ENCODE measurements at regions not wholly inside any gene's neighbourhood (a gene's known extent, or its start where the extent isn't known, plus 50 kb on each side); places are given as distances from the start of the nearest gene placed in this dataset.
A peak's percentile ranks its signal among the peaks of the same experiment; 100 is the strongest.
"Not testable (repeated sequence)": the region's sequence is repeated elsewhere in the genome, so short reads cannot be mapped to it uniquely, and the experiment has no call there.

DNA sequence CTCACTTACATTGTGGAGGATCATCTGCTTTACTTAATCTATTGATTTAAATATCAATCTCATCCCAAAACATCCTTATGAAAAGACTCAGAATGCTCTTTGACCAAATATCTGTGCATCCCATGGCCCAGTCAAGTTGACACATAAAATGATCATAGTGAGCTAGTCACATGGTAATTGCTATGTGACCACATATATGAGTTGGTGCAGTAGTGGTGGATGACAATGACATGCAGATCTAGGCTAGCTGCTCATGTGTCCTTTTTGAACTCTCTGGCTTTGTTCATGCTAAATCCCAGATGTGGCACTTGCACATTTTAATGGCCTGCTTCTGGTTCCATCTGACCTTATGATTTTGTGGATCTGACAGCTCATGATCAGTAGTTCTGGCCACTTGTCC lies 156.2 kb downstream of the NFKBIZ start:
- Mint-ChIP-seq H3K36me3 (ENCODE audit: low read depth) (peaks cover 5% of the 10 kb centered on the region), H3K4me1 (ENCODE audit: low read depth) (peaks cover 20% of the 10 kb centered on the region), H3K9me3 (ENCODE audit: low read depth) (peaks cover 12% of the 10 kb centered on the region), H3K4me3 (ENCODE audit: unreplicated experiment) (no peak overlapping the region), H3K27ac (ENCODE audit: unreplicated experiment) (no peak overlapping the region), H3K27me3 (ENCODE audit: low read depth) (no peaks in the 10 kb centered on the region)
- TF ChIP-seq CTCF (IDR thresholded peaks at IDR 0.05) = no peak
- DNase-seq (ENCODE audit: low spot score) = no peak

GRCh38 chr3:102006812-102007485 lies 157.6 kb downstream of the NFKBIZ start:
- H3K27me3 Mint-ChIP-seq (ENCODE audit: low read depth) = no peaks in the 10 kb centered on the region
- no peak overlapping the region for H3K4me3 Mint-ChIP-seq (ENCODE audit: unreplicated experiment)
- TF ChIP-seq CTCF (IDR thresholded peaks at IDR 0.05) = no peak
- H3K9me3 Mint-ChIP-seq (ENCODE audit: low read depth) = peaks cover 16% of the 10 kb centered on the region
- H3K27ac Mint-ChIP-seq (ENCODE audit: unreplicated experiment) = peak overlapping the region; percentile 82
- H3K4me1 Mint-ChIP-seq (ENCODE audit: low read depth) = peaks cover 20% of the 10 kb centered on the region
- H3K36me3 Mint-ChIP-seq (ENCODE audit: low read depth) = peaks cover 9% of the 10 kb centered on the region
- DNase-seq (ENCODE audit: low spot score) = no peak

DNA sequence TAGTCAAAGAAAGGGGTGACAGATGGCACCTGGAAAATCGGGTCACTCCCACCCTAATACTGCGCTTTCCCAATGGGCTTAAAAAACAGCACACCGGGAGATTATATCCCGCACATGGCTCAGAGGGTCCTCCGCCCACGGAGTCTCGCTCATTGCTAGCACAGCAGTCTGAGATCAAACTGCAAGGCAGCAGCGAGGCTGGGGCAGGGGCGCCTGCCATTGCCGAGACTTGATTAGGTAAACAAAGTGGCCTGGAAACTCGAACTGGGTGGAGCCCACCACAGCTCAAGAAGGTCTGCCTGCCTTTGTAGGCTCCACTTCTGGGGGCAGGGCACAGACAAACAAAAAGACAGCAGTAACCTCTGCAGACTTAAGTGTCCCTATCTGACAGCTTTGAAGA lies 159.1 kb downstream of the NFKBIZ start:
- Mint-ChIP-seq H3K36me3 (ENCODE audit: low read depth) (peaks cover 12% of the 10 kb centered on the region), H3K4me1 (ENCODE audit: low read depth) (peaks cover 20% of the 10 kb centered on the region), H3K9me3 (ENCODE audit: low read depth) (peaks cover 20% of the 10 kb centered on the region)
- H3K4me3 Mint-ChIP-seq (ENCODE audit: unreplicated experiment); H3K27me3 Mint-ChIP-seq (ENCODE audit: low read depth); DNase-seq (ENCODE audit: low spot score); H3K27ac Mint-ChIP-seq (ENCODE audit: unreplicated experiment): not testable (repeated sequence)

DNA sequence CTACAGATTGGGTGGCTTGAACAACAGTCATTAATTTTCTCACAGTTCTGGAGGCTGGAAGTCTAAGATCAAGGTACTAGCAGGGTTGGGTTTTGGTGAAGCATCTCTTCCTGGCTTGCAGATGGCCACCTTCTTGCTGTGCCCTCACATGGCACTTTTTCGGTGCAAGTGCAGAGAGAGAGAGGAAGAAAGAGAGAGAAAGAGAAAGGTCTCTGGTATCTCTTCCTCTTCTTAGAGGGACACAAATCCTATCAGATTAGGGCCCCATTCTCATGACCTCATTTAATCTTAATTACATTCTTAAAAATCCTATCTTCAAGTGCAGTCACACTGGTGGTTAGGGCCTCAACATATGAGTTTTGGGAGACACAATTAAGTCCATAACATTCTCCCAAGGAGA lies 167.1 kb downstream of the NFKBIZ start:
- no peak for TF ChIP-seq CTCF (IDR thresholded peaks at IDR 0.05)
- no peak overlapping the region for H3K27ac Mint-ChIP-seq (ENCODE audit: unreplicated experiment)
- DNase-seq (ENCODE audit: low spot score) = no peak
- no peak overlapping the region for H3K4me3 Mint-ChIP-seq (ENCODE audit: unreplicated experiment)
- H3K9me3 Mint-ChIP-seq (ENCODE audit: low read depth) = peaks cover 12% of the 10 kb centered on the region
- no peaks in the 10 kb centered on the region for H3K4me1 Mint-ChIP-seq (ENCODE audit: low read depth)
- H3K36me3 Mint-ChIP-seq (ENCODE audit: low read depth) = peaks cover 3% of the 10 kb centered on the region
- peaks cover 7% of the 10 kb centered on the region for H3K27me3 Mint-ChIP-seq (ENCODE audit: low read depth)

- no peak for TF ChIP-seq CTCF (IDR thresholded peaks at IDR 0.05)
- H3K27me3 Mint-ChIP-seq (ENCODE audit: low read depth) = peaks cover 7% of the 10 kb centered on the region
- no peak overlapping the region for H3K27ac Mint-ChIP-seq (ENCODE audit: unreplicated experiment)
- no peak overlapping the region for H3K4me3 Mint-ChIP-seq (ENCODE audit: unreplicated experiment)
- no peaks in the 10 kb centered on the region for H3K4me1 Mint-ChIP-seq (ENCODE audit: low read depth)
- H3K36me3 Mint-ChIP-seq (ENCODE audit: low read depth) = peaks cover 3% of the 10 kb centered on the region
- no peak for DNase-seq (ENCODE audit: low spot score)
- peaks cover 8% of the 10 kb centered on the region for H3K9me3 Mint-ChIP-seq (ENCODE audit: low read depth)
Observed at GRCh38 chr3:102017784-102018183, 168.5 kb downstream of the NFKBIZ start.

- no peak for DNase-seq (ENCODE audit: low spot score)
- H3K4me1 Mint-ChIP-seq (ENCODE audit: low read depth) = no peaks in the 10 kb centered on the region
- H3K9me3 Mint-ChIP-seq (ENCODE audit: low read depth) = peaks cover 8% of the 10 kb centered on the region
- no peak overlapping the region for H3K27ac Mint-ChIP-seq (ENCODE audit: unreplicated experiment)
- H3K36me3 Mint-ChIP-seq (ENCODE audit: low read depth) = no peaks in the 10 kb centered on the region
- TF ChIP-seq CTCF (IDR thresholded peaks at IDR 0.05) = no peak
- H3K4me3 Mint-ChIP-seq (ENCODE audit: unreplicated experiment) = no peak overlapping the region
- H3K27me3 Mint-ChIP-seq (ENCODE audit: low read depth) = peaks cover 7% of the 10 kb centered on the region
Observed at GRCh38 chr3:102018551-102018950, 169.2 kb downstream of the NFKBIZ start.

Data from chondrocyte (in vitro differentiated cells).